Spleen (tissue), 7 donors: ENCODE measurements at regions not wholly inside any gene's neighbourhood (a gene's known extent, or its start where the extent isn't known, plus 50 kb on each side); places are given as distances from the start of the nearest gene placed in this dataset.

ENCODE experiments used
- CTCF ChIP-seq, 11 experiments: fragments of 200-600 bp in 7 of 11; fragments of 450-650 bp in 4 of 11; sonication (generic) in 4 of 11; IDR thresholded peaks in 8 of 11; conservative IDR thresholded peaks in 3 of 11; 1 replicate in 7 of 11; 2 replicates in 4 of 11; pipeline versions ENCODE4 v1.4.0 to v1.8.0; 2016 to 2021; ENCODE audit warnings: antibody characterized with exemption in 11 of 11, inconsistent platforms in 4 of 11, mild to moderate bottlenecking in 1 of 11
- POLR2A ChIP-seq, 3 donors: fragments of 450-650 bp; IDR thresholded peaks; one replicate each; pipeline ENCODE4 v1.5.1; 2017; ENCODE audit warnings: antibody characterized with exemption in 3 of 3, mild to moderate bottlenecking in 1 of 3
- donor health status: DM: no; HTN: no; CAD: no; lungs with moderate emphysema.
- donor health status: DM: no; HTN: no; CAD: no.
- donor health status: DM: no; HTN: no; CAD: no.

- TF ChIP-seq CTCF (IDR thresholded peaks at IDR 0.05 in 8 of 11, conservative IDR thresholded peaks at IDR 0.05 in 3 of 11) (no peak), POLR2A (IDR thresholded peaks at IDR 0.05) (no peak)
Observed at GRCh38 chr5:125480911-125481310, 734.5 kb upstream of the ZNF608 start.
